Loucy (cell line): ENCODE measurements at regions not wholly inside any gene's neighbourhood (a gene's known extent, or its start where the extent isn't known, plus 50 kb on each side); places are given as distances from the start of the nearest gene placed in this dataset.

Source experiments
- H2AFZ ChIP-seq: fragments of 200-600 bp; sonication (generic); 2 replicates; pipeline ENCODE4 v1.6.0; 2016; ENCODE audit warnings: antibody characterized with exemption, mild to moderate bottlenecking, low read length, moderate library complexity
- H3F3A ChIP-seq: fragments of 200-600 bp; 2 replicates; pipeline ENCODE4 v1.6.0; 2016; ENCODE audit warnings: antibody characterized with exemption, low read depth, mild to moderate bottlenecking
- H3K27me3 ChIP-seq: fragments of 200-600 bp; sonication (generic); 2 replicates; pipeline ENCODE4 v1.6.1; 2014; ENCODE audit warnings: low read length, mild to moderate bottlenecking; ENCODE audit not compliant: insufficient read depth, poor library complexity, severe bottlenecking
- H3K36me3 ChIP-seq: fragments of 200-600 bp; sonication (generic); 2 replicates; pipeline ENCODE4 v1.6.1; 2016; ENCODE audit warnings: low read length; ENCODE audit not compliant: insufficient read depth
- H3K4me1 ChIP-seq: fragments of 200-600 bp; sonication (generic); 2 replicates; pipeline ENCODE4 v1.5.1; 2014; ENCODE audit warnings: low read length, mild to moderate bottlenecking; ENCODE audit not compliant: insufficient read depth, poor library complexity, severe bottlenecking
- H3K4me2 ChIP-seq: fragments of 200-600 bp; sonication (generic); 2 replicates; pipeline ENCODE4 v1.6.0; 2014; ENCODE audit warnings: antibody characterized with exemption, low read length, low read depth, mild to moderate bottlenecking; ENCODE audit not compliant: poor library complexity, severe bottlenecking
- H3K4me3 ChIP-seq: fragments of 200-600 bp; sonication (generic); 2 replicates; pipeline ENCODE4 v1.5.1; 2014; ENCODE audit warnings: low read length, mild to moderate bottlenecking, mixed read lengths; ENCODE audit not compliant: poor library complexity, severe bottlenecking
- H3K79me2 ChIP-seq: fragments of 200-600 bp; sonication (generic); 2 replicates; pipeline ENCODE4 v1.6.1; 2014; ENCODE audit warnings: low read length; ENCODE audit not compliant: insufficient read depth
- H3K9ac ChIP-seq: fragments of 200-600 bp; sonication (generic); 2 replicates; pipeline ENCODE4 v1.6.0; 2014; ENCODE audit warnings: mild to moderate bottlenecking, low read depth, low read length, moderate library complexity; ENCODE audit not compliant: poor library complexity, severe bottlenecking
- H3K9me2 ChIP-seq: fragments of 200-600 bp; sonication (generic); replicated peaks from 2 replicates; pipeline ENCODE4 v1.6.1; 2016; ENCODE audit warnings: low read depth, low read length, mixed read lengths
- H3K9me3 ChIP-seq: fragments of 200-600 bp; sonication (generic); 2 replicates; pipeline ENCODE4 v1.6.1; 2014; ENCODE audit warnings: mild to moderate bottlenecking, antibody characterized with exemption, low read length, low read depth; ENCODE audit not compliant: insufficient read depth
- H4K20me1 ChIP-seq: fragments of 200-600 bp; sonication (generic); 2 replicates; pipeline ENCODE4 v1.6.0; 2014; ENCODE audit warnings: antibody characterized with exemption, low read length, mild to moderate bottlenecking; ENCODE audit not compliant: insufficient read depth, poor library complexity, severe bottlenecking
- EZH2phosphoT487 ChIP-seq: fragments of 200-600 bp; IDR thresholded peaks from 2 replicates; pipeline ENCODE4 v1.6.1; 2018; ENCODE audit warnings: antibody characterized with exemption, mild to moderate bottlenecking, moderate library complexity, borderline replicate concordance
- TF ChIP-seq, protein P1 (sequence below): fragments of 200-600 bp; sonication (generic); conservative IDR thresholded peaks from 2 replicates; pipeline ENCODE4 v1.5.1; 2014; ENCODE audit warnings: mild to moderate bottlenecking, antibody characterized with exemption, low read length

DNA sequence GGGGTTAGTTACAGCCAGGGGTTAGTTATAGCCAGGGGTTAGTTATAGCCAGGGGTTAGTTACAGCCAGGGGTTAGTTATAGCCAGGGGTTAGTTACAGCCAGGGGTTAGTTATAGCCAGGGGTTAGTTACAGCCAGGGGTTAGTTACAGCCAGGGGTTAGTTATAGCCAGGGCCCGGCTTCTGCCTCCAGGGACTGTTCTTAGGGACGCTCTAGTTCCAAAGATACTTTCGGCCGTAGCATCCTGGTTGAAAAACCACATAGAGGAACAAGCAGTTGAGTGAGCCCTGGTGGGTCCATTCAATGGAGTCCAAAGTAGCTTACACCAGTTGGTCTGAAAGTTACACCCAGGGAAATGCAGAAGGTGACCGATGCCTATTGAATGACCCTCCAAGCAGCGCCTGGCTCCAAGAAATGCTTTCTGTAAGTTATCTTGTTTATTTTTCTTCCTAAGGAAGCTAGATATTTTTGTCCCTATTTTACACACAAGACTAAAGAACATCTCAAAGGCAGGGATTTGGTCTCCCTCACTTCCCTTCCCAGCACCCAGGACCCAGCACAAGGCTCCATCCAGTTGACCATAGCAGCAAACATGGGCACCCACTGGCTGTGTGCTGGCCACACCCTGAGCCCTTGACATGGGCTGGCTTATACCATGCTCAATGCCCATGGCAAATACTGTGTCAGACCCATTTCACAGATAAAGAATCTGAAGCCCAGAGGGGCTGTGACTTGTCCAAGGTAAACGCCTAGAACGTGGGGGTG is 49.7 kb upstream of the SHISAL1 start:
- H3K27me3 ChIP-seq = no peaks in the 10 kb centered on the region
- no peaks in the 10 kb centered on the region for H3K36me3 ChIP-seq
- peaks cover 2% of the 10 kb centered on the region for H3K4me1 ChIP-seq
- TF ChIP-seq, protein P1, sequence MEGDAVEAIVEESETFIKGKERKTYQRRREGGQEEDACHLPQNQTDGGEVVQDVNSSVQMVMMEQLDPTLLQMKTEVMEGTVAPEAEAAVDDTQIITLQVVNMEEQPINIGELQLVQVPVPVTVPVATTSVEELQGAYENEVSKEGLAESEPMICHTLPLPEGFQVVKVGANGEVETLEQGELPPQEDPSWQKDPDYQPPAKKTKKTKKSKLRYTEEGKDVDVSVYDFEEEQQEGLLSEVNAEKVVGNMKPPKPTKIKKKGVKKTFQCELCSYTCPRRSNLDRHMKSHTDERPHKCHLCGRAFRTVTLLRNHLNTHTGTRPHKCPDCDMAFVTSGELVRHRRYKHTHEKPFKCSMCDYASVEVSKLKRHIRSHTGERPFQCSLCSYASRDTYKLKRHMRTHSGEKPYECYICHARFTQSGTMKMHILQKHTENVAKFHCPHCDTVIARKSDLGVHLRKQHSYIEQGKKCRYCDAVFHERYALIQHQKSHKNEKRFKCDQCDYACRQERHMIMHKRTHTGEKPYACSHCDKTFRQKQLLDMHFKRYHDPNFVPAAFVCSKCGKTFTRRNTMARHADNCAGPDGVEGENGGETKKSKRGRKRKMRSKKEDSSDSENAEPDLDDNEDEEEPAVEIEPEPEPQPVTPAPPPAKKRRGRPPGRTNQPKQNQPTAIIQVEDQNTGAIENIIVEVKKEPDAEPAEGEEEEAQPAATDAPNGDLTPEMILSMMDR = no peak
- TF ChIP-seq EZH2phosphoT487 = no peak
- no peak overlapping the region for H3K9ac ChIP-seq
- H3F3A ChIP-seq = no peaks in the 10 kb centered on the region
- no peak overlapping the region for H2AFZ ChIP-seq
- H3K9me2 ChIP-seq = no peaks in the 10 kb centered on the region
- no peaks in the 10 kb centered on the region for H3K9me3 ChIP-seq
- no peaks in the 10 kb centered on the region for H4K20me1 ChIP-seq
- H3K79me2 ChIP-seq = no peaks in the 10 kb centered on the region
- H3K4me3 ChIP-seq = no peak overlapping the region
- H3K4me2 ChIP-seq = no peak overlapping the region
